PC-3 (cell line): ENCODE measurements at regions not wholly inside any gene's neighbourhood (a gene's known extent, or its start where the extent isn't known, plus 50 kb on each side); places are given as distances from the start of the nearest gene placed in this dataset.

Experiments used
- ATAC-seq: fragments of 200-7000 bp; cut with Tn5 transposase; 2 replicates; pipeline ENCODE4 v1.9.1; 2020; ENCODE audit warnings: mild to moderate bottlenecking, moderate library complexity
- BruUV-seq: library from RNA; stranded (reverse); fragments of 400-500 nt; replicated peaks from 2 replicates; lab custom pipeline; 2021; lab: Mats Ljungman, UMichigan
- CTCF ChIA-PET: fragments of 300-600 bp; sonication (Branson Sonifier 250); formaldehyde crosslinking; loops from one replicate; lab custom pipeline; 2022; ENCODE audit warnings: antibody characterized with exemption; lab: Charles Lee
- POLR2A ChIA-PET: fragments of 300-600 bp; sonication (Branson Sonifier 250); formaldehyde crosslinking; loops from one replicate; lab custom pipeline; 2022; ENCODE audit warnings: antibody characterized with exemption; ENCODE audit not compliant: unreplicated experiment; lab: Charles Lee
- DNase-seq: peaks from one replicate; pipeline ENCODE4 v3.0.0-alpha.2; 2015
- H2AFZ ChIP-seq: fragments of 300-600 bp; sonication (generic); 2 replicates; pipeline ENCODE4 v1.6.0; 2016; ENCODE audit warnings: antibody characterized with exemption, low read length
- H3F3A ChIP-seq: fragments of 300-600 bp; sonication (generic); one replicate; pipeline ENCODE4 v1.6.0; 2017; ENCODE audit warnings: antibody characterized with exemption, low read length, control low read depth, mild to moderate bottlenecking; ENCODE audit not compliant: unreplicated experiment
- H3K27ac ChIP-seq: fragments of 300-600 bp; sonication (generic); 2 replicates; pipeline ENCODE4 v1.5.1; 2016; ENCODE audit warnings: mild to moderate bottlenecking, low read length
- H3K27me3 ChIP-seq: fragments of 300-600 bp; sonication (generic); 2 replicates; pipeline ENCODE4 v1.6.1; 2016; ENCODE audit warnings: low read length, mixed read lengths
- H3K36me3 ChIP-seq: fragments of 300-600 bp; sonication (generic); 2 replicates; pipeline ENCODE4 v1.6.1; 2016; ENCODE audit warnings: low read depth, mixed run types, low read length, mixed read lengths
- H3K4me1 ChIP-seq: fragments of 300-600 bp; sonication (generic); 2 replicates; pipeline ENCODE4 v1.5.1; 2016; ENCODE audit warnings: low read length; ENCODE audit not compliant: insufficient read depth
- H3K4me2 ChIP-seq: fragments of 300-600 bp; sonication (generic); 2 replicates; pipeline ENCODE4 v1.6.0; 2016; ENCODE audit warnings: low read length
- H3K4me3 ChIP-seq: fragments of 300-600 bp; sonication (generic); 2 replicates; pipeline ENCODE4 v1.5.1; 2016; ENCODE audit warnings: mild to moderate bottlenecking, low read length, mixed read lengths
- H3K79me2 ChIP-seq: fragments of 300-600 bp; sonication (generic); 2 replicates; pipeline ENCODE4 v1.6.1; 2017; ENCODE audit warnings: low read length, mixed read lengths
- H3K9ac ChIP-seq: fragments of 300-600 bp; sonication (generic); 2 replicates; pipeline ENCODE4 v1.6.0; 2016; ENCODE audit warnings: mild to moderate bottlenecking, low read length
- H3K9me2 ChIP-seq: fragments of 300-600 bp; sonication (generic); replicated peaks from 2 replicates; pipeline ENCODE4 v1.6.1; 2016; ENCODE audit warnings: mixed run types, low read length, mixed read lengths
- H3K9me3 ChIP-seq: fragments of 300-600 bp; sonication (generic); 2 replicates; pipeline ENCODE4 v1.6.1; 2016; ENCODE audit warnings: low read length, mixed read lengths
- H4K20me1 ChIP-seq: fragments of 300-600 bp; sonication (generic); 2 replicates; pipeline ENCODE4 v1.6.1; 2016; ENCODE audit warnings: low read length, mixed read lengths
- EZH2 ChIP-seq: fragments of 300-600 bp; sonication (generic); IDR thresholded peaks from one replicate; pipeline ENCODE4 v1.6.1; 2017; ENCODE audit warnings: antibody characterized with exemption, mild to moderate bottlenecking, low read length; ENCODE audit not compliant: unreplicated experiment
- EZH2phosphoT487 ChIP-seq: fragments of 300-600 bp; sonication (generic); IDR thresholded peaks from 2 replicates; pipeline ENCODE4 v1.6.1; 2018; ENCODE audit warnings: mild to moderate bottlenecking, antibody characterized with exemption, low read length, borderline replicate concordance
- intact Hi-C: fragments of 100-400 bp; cut with micrococcal nuclease; formaldehyde crosslinking; loops from 2 replicates; pipeline ENCODE4 v1.9.0; 2023
- TF ChIP-seq, protein P1 (sequence below): fragments of 300-600 bp; sonication (generic); conservative IDR thresholded peaks from 2 replicates; pipeline ENCODE4 v1.5.1; 2017; ENCODE audit warnings: antibody characterized with exemption, low read depth, mild to moderate bottlenecking, low read length

DNA sequence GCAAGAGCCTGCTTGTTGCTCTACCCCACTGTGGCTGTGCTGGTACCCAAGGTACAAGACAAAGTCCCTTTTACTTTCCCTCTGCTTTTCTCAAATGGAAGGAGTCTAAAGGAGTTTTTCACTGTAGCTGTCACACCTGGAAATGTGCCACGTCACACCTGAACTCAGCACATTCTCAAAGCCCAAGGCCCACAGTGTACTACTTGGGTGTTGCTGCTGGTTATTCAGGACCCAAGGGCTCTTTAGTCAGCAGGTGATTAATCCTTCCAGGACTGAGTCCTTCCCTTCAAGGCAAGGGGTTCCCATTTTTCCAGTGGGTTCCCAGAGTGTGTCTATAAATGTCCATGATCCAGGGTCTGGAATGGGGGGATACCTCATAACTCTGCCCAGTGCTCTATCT, 63.2 kb upstream of the STK39 start:
- ChIA-PET CTCF (no interaction called here), POLR2A (no interaction called here)
- Histone ChIP-seq H3K79me2 (no peaks in the 10 kb centered on the region), H3K27me3 (no peaks in the 10 kb centered on the region), H3F3A (no peaks in the 10 kb centered on the region), H3K9ac (no peak overlapping the region), H3K4me1 (no peaks in the 10 kb centered on the region), H3K36me3 (no peaks in the 10 kb centered on the region), H2AFZ (no peak overlapping the region), H4K20me1 (no peaks in the 10 kb centered on the region), H3K27ac (no peak overlapping the region), H3K9me3 (no peaks in the 10 kb centered on the region), H3K9me2 (no peaks in the 10 kb centered on the region), H3K4me2 (no peak overlapping the region), H3K4me3 (no peak overlapping the region)
- ATAC-seq, result no peak
- DNase-seq, result no peak
- intact Hi-C loops, result no loop called here
- BruUV-seq, result no TSS peak
- TF ChIP-seq EZH2, result no peak
- TF ChIP-seq, protein P1, sequence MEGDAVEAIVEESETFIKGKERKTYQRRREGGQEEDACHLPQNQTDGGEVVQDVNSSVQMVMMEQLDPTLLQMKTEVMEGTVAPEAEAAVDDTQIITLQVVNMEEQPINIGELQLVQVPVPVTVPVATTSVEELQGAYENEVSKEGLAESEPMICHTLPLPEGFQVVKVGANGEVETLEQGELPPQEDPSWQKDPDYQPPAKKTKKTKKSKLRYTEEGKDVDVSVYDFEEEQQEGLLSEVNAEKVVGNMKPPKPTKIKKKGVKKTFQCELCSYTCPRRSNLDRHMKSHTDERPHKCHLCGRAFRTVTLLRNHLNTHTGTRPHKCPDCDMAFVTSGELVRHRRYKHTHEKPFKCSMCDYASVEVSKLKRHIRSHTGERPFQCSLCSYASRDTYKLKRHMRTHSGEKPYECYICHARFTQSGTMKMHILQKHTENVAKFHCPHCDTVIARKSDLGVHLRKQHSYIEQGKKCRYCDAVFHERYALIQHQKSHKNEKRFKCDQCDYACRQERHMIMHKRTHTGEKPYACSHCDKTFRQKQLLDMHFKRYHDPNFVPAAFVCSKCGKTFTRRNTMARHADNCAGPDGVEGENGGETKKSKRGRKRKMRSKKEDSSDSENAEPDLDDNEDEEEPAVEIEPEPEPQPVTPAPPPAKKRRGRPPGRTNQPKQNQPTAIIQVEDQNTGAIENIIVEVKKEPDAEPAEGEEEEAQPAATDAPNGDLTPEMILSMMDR, result no peak
- TF ChIP-seq EZH2phosphoT487, result no peak

DNA sequence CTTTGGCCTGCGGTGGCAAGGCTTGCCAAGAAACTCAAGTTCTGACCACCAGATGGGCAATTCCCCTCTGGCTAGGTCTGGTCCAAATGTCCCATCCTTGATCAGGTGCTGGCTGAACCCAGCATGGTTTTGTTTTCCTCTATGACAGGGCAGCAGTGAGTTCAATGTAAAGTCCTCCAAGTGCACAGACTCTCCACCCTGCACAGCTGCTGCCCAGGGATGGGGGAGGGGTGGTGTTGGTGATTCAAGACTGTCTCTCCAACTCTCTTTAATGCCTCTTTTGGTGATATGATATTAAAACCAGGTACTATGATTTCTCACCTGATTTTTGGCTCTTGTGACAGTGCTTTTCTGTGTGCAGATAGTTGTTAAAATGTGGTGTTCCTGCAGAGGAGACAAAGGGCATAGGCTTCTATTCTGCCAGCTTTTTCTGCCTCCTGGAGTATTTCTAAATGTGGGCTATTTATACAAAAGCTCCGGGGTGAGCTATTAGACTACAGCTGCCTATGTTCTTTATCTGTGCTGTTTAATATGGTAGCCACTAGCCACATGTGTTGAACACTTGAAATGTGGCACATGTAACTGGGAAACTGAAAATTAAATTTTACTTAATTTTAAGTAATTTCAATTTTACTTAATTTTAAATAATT, 64.0 kb upstream of the STK39 start:
- Histone ChIP-seq H3K27ac (no peak overlapping the region), H3K4me1 (no peaks in the 10 kb centered on the region), H2AFZ (no peak overlapping the region), H3K9ac (no peak overlapping the region), H3K4me2 (no peak overlapping the region), H3K79me2 (no peaks in the 10 kb centered on the region), H3K4me3 (no peak overlapping the region), H3K36me3 (no peaks in the 10 kb centered on the region), H3K27me3 (no peaks in the 10 kb centered on the region), H3K9me3 (no peaks in the 10 kb centered on the region), H4K20me1 (no peaks in the 10 kb centered on the region), H3F3A (no peaks in the 10 kb centered on the region), H3K9me2 (no peaks in the 10 kb centered on the region)
- ATAC-seq (no peak), DNase-seq (no peak)
- intact Hi-C loops, result no loop called here
- TF ChIP-seq EZH2phosphoT487 (no peak), EZH2 (no peak)
- TF ChIP-seq, protein P1, result no peak
- POLR2A ChIA-PET, result no interaction called here
- CTCF ChIA-PET, result no interaction called here
- BruUV-seq, result no TSS peak

DNA sequence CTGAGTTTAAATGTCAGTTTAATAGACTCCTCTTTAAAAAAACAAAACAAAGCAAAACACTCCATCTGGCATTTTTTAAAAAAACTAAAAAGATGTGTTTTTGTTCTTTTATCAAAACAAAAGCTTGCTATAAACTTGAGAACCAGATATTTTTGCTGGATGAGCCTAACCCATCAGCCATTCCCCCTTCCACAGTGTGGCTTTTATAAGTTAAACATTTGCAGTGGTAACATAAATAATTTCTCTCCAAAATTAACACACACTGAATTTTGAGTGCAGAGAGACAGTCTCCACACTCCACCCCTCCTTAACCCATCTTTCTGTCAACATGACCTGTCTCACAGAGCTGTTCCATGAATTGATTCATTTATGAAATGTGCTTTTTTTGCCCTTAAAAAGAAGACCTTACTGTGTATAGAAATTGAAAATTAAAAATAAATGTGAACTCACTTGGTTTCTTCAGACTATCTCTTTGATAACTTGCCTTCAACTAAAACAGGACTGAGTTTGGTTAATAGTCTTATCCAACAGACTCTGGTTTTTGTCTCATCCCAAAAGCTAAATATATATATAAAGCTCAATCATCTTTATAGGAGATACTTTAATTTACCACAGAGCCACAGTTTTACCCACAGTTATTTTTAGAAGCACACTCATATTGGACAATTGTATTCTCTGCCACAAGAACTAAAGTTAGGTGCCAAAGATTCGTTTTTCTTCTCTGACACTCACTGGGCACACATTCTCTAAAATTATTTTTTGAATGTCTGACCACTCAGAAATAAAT, 64.8 kb upstream of the STK39 start:
- Histone ChIP-seq H3K4me2 (no peak overlapping the region), H3K36me3 (no peaks in the 10 kb centered on the region), H2AFZ (no peak overlapping the region), H3F3A (no peaks in the 10 kb centered on the region), H3K79me2 (no peaks in the 10 kb centered on the region), H3K9me2 (no peaks in the 10 kb centered on the region), H3K4me3 (no peak overlapping the region), H3K9ac (no peak overlapping the region), H3K27me3 (no peaks in the 10 kb centered on the region), H3K9me3 (no peaks in the 10 kb centered on the region), H4K20me1 (no peaks in the 10 kb centered on the region), H3K27ac (no peak overlapping the region), H3K4me1 (no peaks in the 10 kb centered on the region)
- no peak for TF ChIP-seq EZH2
- no peak for TF ChIP-seq EZH2phosphoT487
- TF ChIP-seq, protein P1, result no peak
- POLR2A ChIA-PET, result no interaction called here
- DNase-seq (no peak), ATAC-seq (no peak)
- no TSS peak for BruUV-seq
- intact Hi-C loops, result no loop called here
- CTCF ChIA-PET, result no interaction called here
